GM19438 (cell line): ENCODE measurements at regions not wholly inside any gene's neighbourhood (a gene's known extent, or its start where the extent isn't known, plus 50 kb on each side); places are given as distances from the start of the nearest gene placed in this dataset.
A peak's percentile ranks its signal among the peaks of the same experiment; 100 is the strongest.

ENCODE experiments used
- ATAC-seq: cut with Tn5 transposase; IDR thresholded peaks from one replicate; pipeline ENCODE4 v1.9.1; 2021; ENCODE audit warnings: low read depth; ENCODE audit not compliant: unreplicated experiment

- no peak for ATAC-seq
Observed at GRCh38 chr11:128331317-128331716, 256.0 kb downstream of the ETS1 start.

DNA sequence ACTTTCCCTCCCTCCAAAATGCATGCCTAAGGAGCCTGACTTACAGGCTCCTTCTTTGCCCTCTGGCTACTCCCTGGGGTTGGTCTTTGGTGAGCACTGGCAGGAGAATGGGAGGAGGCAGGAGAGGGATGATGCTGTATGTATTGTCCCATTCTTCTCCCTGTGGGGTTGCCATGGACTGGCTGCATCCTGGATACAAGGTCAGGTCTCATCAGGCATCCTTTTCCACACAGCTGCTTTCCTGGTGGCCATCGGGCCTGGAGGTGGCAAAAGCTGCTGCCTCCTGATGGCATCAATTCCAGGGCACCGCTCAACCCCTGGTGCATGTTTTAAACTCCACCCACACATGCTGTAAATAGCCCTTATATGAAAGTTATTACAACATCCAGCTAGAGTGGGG lies 257.2 kb downstream of the ETS1 start:
- no peak for ATAC-seq

DNA sequence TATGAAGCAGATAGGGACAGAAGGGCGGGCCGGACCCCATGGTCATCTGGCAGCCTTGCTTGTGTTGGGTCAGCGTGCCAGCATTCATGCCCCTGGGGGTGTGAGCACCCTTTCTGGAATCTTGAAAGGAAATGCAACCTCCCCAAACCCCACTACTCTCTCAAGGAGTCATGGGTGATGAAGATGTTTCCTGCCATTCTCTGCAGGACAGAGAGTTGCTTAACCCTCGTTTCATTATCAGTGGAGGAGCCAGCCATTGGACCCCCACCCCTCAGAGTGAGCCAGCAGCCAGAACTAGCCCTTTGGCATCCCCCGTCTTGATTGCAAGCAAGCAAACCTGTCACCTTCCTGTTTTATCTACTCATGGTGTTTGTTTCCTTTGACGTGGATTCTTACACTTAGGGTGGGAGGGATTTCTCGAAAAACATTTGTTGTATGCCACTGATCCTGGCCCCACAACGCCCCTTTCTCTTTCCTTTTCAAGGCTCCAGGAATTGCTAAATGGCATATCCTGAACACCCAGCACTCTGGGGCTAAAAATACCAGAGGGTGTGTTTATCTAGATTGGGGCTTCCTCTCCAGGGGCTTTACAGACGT lies 258.3 kb downstream of the ETS1 start:
- ATAC-seq = no peak

- ATAC-seq = no peak
Observed at GRCh38 chr11:128327274-128327673, 260.1 kb downstream of the ETS1 start.

GRCh38 chr11:128326791-128327190 lies 260.6 kb downstream of the ETS1 start:
- no peak for ATAC-seq

GRCh38 chr11:128324531-128325141 lies 262.7 kb downstream of the ETS1 start:
- ATAC-seq = no peak

- ATAC-seq = no peak
Observed at GRCh38 chr11:128324051-128324481, 263.3 kb downstream of the ETS1 start.

DNA sequence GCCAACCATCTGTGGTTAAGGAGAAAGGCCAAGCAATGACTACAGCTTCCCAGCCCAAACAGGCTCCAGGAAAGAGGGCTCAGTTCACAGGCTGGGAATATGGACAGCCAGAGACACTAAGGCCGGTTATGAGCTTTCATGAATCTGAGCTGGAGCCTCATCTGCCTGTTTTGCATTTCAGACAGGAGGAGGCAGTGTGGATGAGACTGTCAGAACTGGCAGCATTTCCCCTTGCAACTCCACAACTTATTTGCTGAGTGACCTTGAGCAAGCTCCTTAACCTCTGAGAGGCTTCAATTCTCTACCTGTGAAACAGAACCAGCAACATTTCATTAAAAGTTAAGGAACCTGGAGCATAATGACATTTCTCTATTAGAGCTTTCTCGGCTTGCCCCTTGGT lies 264.0 kb downstream of the ETS1 start:
- peak; percentile 50 for ATAC-seq

GRCh38 chr11:128318856-128319474 lies 268.4 kb downstream of the ETS1 start:
- ATAC-seq = peak; percentile 89

GRCh38 chr11:128316541-128317227 lies 270.7 kb downstream of the ETS1 start:
- ATAC-seq = no peak

- no peak for ATAC-seq
Observed at GRCh38 chr11:128315933-128316332, 271.4 kb downstream of the ETS1 start.

DNA sequence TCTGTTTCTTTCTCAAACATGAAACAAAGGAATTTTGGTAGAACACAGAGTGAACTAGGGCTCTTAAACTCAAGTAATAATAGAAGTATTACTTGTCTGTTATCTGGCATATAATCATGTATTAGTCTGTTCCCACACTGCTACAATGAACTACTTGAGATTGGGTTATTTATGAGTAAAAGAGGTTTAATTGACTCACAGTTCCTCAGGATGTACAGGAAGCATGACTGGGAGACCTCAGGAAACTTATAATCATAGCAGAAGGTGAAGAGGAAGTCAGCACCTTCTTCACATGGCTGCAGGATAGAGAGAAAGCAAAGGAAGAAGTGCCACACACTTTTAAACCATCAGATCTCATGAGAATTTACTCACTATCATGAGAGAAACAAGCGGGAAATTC lies 273.4 kb downstream of the ETS1 start:
- no peak for ATAC-seq

- ATAC-seq = no peak
Observed at GRCh38 chr11:128311742-128312719, 275.3 kb downstream of the ETS1 start.

DNA sequence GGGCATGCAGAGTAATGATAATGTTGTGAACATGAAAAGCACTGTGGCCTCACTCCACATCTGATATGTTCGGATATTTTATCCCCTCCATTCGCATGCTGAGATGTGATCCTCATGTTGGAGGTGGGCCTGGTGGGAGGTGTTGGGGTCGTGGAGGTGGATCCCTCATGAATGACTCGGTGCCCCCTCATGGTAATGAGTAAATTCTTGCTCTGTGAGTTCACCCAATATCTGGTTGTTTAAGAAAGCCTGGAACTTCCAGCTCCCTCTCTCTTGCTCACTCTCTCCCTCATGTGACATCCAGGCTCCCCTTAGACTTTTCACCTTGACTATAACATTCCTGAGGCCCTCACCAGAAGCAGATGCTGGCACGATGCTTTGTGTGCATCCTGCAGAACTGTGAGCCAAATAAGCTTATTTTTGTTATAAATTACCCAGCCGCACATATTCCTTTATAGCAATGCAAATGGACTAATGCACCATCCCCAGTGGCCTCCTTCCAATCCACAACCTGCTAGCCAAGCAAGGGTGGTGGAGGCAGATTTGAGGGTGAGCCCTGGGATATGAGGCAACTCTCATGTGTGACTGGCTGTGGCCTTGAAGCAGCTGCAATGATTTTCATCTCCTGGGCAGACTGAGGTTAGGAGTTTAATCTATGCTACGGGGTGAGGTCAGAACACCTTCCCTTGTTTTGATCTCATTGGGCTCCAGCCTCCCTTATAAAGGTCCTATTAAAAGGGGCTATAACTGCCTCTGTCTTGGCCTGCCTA lies 276.5 kb downstream of the ETS1 start:
- no peak for ATAC-seq

GRCh38 chr11:128310005-128310404 lies 277.4 kb downstream of the ETS1 start:
- ATAC-seq = no peak

DNA sequence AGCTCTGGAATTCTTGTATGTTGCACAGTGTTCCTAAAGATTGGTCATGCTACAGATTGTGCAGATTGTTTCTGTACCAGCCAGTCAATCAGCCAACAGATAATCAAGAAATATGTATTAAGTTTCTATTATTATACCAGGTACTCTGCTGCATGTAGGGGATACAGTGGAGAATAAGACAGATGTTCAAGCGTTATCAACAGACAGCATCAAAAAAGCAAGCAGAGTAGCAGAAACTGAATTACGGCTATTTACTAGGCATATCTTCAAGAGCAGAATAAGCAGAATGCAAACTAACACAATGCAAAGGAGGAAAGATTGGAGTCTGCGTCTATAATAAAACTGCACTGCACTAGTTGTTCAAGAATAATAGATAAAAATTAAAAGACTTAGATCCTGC lies 278.6 kb downstream of the ETS1 start:
- no peak for ATAC-seq

DNA sequence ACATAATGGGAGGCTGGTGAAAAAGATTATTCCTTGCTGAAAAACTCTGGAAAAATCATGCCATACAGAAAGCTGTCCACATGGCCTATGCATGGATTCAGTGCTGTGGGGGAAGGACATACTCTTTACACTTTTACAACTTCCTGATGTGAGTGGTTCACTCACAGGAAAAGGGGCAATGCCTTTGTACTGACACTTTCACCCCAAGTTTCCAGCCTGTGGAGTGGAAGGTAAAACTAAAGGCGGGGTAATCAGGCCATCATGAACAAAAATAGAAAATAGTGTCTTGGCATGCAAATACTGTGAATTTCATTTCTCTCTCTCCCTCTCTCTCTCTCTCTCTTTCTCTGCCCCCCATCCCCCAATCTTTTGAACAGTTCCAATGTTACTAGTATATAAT lies 281.8 kb downstream of the ETS1 start:
- ATAC-seq = no peak

- ATAC-seq = no peak
Observed at GRCh38 chr11:128304666-128305485, 282.5 kb downstream of the ETS1 start.

- no peak for ATAC-seq
Observed at GRCh38 chr11:128304116-128304515, 283.2 kb downstream of the ETS1 start.
